ENCODE measurements at regions not wholly inside any gene's neighbourhood (a gene's known extent, or its start where the extent isn't known, plus 50 kb on each side); places are given as distances from the start of the nearest gene placed in this dataset.

DNA sequence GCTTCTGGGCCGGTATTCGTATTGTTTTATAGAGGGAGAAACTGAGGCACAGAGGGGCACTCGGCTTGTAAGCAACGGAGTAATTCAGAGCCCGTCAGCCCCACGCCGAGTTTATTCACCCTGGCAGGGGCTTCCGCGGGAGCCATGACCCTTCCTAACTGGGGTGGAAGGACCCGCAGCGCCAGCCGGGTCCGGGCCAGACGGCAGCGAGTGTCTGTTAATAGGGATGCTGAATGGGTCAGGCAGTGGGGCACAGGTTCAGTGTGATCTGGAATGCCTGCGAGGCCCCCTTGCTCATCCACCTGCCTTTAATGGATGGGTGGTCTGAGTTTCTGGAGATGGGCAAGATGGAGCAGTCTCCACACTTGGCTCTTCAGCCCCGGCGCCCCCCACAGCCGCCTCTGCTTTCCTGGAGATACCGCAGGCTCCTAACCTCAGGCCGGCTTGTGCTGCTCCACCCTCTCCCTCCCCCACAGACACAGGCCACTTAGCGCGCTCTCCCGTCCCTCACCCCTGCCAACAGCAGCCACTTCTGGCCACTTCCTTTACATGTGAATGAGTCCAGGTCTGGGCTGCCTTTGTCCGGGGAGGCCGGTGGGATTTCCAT lies 147.1 kb downstream of the ERCC6L2 start:
- peaks cover 0 to 75% (median 10%) of the 10 kb centered on the region in 3 donors for H3K27me3 ChIP-seq (ENCODE audit: control insufficient read depth in 3 of 3, insufficient read depth in 3 of 3, low read length in 3 of 3)
- no peaks in the 10 kb centered on the region for H3K9me3 ChIP-seq (ENCODE audit: control insufficient read depth in 2 of 2, insufficient read depth in 1 of 2, low read depth in 1 of 2, low read length in 1 of 2)
- H3K27ac ChIP-seq (ENCODE audit: low read depth in 1 of 3, low read length in 2 of 3), result peak overlapping the region; percentile 70 to 91 (median 76)
- H3K4me1 ChIP-seq (ENCODE audit: control insufficient read depth in 3 of 3, insufficient read depth in 2 of 3, low read depth in 1 of 3, low read length in 2 of 3), result peaks cover 0 to 22% (median 0%) of the 10 kb centered on the region in 3 donors
- WGBS, 3 donors, result 10 to 31% (median 23%) methylated on average over 25 to 26 of the region's 26 CpGs
- FAIRE-seq (no peak), DNase-seq (peak; percentile 36)
- H3K4me3 ChIP-seq (ENCODE audit: low read depth in 1 of 3, low read length in 3 of 3), result peak overlapping the region in 1 of 3 donors; percentile 30
- no peaks in the 10 kb centered on the region for H3K36me3 ChIP-seq (ENCODE audit: control insufficient read depth in 3 of 3, insufficient read depth in 2 of 3, low read depth in 1 of 3, low read length in 3 of 3)

DNA sequence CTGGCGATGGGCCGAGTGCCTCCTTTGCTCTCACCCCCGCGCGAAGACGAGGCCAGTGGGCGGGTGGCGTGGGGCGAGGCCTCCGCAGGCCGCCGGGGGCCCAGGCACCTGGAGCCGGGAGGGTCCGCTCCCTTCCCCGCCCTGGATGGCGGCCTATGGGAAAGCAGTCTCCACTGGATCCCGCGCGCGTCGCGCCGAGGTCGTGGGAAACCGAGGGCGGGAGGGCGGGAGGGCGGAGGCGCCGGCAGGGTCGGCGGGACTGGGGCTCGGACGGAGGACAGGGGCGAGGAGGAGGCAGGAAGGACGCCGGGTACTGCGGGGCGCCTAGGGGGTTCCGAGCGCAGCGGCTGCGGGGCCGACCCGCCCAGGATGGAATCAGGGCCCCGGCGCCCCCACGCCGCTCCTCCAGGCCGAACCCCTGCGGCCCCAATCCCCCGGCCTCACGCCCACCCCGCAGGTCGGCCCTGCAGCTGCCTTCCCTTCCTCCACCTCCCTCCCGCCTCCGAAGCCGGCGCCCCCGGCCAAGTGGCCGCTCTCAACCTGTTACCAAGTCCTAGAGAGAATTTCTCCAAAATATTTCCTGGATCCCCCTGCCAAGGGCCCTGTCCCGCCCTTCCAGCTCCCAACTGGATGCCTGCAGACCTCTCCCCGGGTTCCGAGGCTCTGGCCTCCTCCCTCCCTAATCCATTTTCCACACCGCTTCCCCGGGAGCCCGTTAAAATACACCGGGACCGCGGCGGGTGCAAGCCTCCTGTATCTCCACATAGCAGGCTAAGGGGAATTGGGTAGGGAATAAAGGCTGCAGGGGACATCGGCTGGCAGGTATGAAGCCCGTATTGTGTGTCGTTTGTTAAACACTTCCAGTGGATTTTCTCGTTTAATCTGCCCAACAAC lies 146.3 kb downstream of the ERCC6L2 start:
- Histone ChIP-seq H3K9me3 (ENCODE audit: control insufficient read depth in 2 of 2, insufficient read depth in 1 of 2, low read depth in 1 of 2, low read length in 1 of 2) (no peaks in the 10 kb centered on the region), H3K27me3 (ENCODE audit: control insufficient read depth in 3 of 3, insufficient read depth in 3 of 3, low read length in 3 of 3) (peaks cover 0 to 69% (median 10%) of the 10 kb centered on the region in 3 donors), H3K36me3 (ENCODE audit: control insufficient read depth in 3 of 3, insufficient read depth in 2 of 3, low read depth in 1 of 3, low read length in 3 of 3) (peaks cover 0 to 7% (median 0%) of the 10 kb centered on the region in 3 donors), H3K27ac (ENCODE audit: low read depth in 1 of 3, low read length in 2 of 3) (peak overlapping the region; percentile 70 to 91 (median 76)), H3K4me1 (ENCODE audit: control insufficient read depth in 3 of 3, insufficient read depth in 2 of 3, low read depth in 1 of 3, low read length in 2 of 3) (peaks cover 0 to 17% (median 0%) of the 10 kb centered on the region in 3 donors), H3K4me3 (ENCODE audit: low read depth in 1 of 3, low read length in 3 of 3) (peak overlapping the region; percentile 27 to 61 (median 58))
- no peak for FAIRE-seq
- WGBS, 3 donors, result 0 to 1% (median 1%) methylated on average over 47 to 75 of the region's 75 CpGs
- DNase-seq, result peak in 1 of 2 donors; percentile 37

DNA sequence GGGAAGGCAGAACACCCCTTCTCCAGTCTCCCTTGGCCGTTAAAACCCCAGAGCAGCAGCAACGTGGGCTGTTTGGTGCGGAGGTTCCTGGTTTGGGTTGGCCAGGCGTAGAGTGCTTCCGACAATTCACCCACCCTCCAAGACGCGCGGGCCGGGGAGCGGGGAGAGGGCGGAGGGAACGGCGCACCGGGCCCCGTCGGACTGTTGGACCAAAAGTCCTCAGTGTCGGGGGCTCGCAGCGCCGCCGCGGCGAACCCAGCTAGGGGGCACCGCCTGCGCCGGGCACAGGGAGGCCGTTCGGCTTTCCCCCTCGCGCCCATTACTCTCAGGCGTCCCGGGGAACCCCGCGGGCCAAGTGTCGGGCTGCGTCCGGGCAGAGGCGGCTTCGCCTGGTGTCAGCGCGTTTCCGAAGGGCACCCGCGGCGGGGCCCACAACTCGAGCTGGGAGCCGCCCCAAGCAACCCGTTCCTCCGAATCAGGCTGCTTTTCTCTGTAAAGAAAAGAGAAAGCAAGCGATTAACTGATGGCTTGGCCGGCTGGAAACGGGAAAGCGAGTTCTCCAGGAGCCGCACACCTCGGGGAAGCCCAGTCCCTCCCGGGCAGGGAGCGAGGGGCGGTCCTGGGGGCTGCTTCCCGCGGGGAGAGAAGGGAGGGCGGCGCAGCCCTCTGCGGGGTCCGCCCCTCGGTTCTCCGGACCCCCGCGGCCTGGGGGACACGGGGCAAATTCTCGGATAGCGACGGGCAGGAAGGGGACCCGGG lies 145.5 kb downstream of the ERCC6L2 start:
- peak overlapping the region; percentile 27 to 61 (median 58) for H3K4me3 ChIP-seq (ENCODE audit: low read depth in 1 of 3, low read length in 3 of 3)
- peaks cover 0 to 8% (median 0%) of the 10 kb centered on the region in 3 donors for H3K36me3 ChIP-seq (ENCODE audit: control insufficient read depth in 3 of 3, insufficient read depth in 2 of 3, low read depth in 1 of 3, low read length in 3 of 3)
- no peaks in the 10 kb centered on the region for H3K9me3 ChIP-seq (ENCODE audit: control insufficient read depth in 2 of 2, insufficient read depth in 1 of 2, low read depth in 1 of 2, low read length in 1 of 2)
- 0 to 1% (median 1%) methylated on average over 70 to 73 of the region's 73 CpGs for WGBS, 3 donors
- DNase-seq (peak; percentile 26 to 60), FAIRE-seq (no peak)
- peak overlapping the region; percentile 70 to 91 (median 76) for H3K27ac ChIP-seq (ENCODE audit: low read depth in 1 of 3, low read length in 2 of 3)
- peaks cover 0 to 61% (median 10%) of the 10 kb centered on the region in 3 donors for H3K27me3 ChIP-seq (ENCODE audit: control insufficient read depth in 3 of 3, insufficient read depth in 3 of 3, low read length in 3 of 3)
- peaks cover 0 to 17% (median 0%) of the 10 kb centered on the region in 3 donors for H3K4me1 ChIP-seq (ENCODE audit: control insufficient read depth in 3 of 3, insufficient read depth in 2 of 3, low read depth in 1 of 3, low read length in 2 of 3)

DNA sequence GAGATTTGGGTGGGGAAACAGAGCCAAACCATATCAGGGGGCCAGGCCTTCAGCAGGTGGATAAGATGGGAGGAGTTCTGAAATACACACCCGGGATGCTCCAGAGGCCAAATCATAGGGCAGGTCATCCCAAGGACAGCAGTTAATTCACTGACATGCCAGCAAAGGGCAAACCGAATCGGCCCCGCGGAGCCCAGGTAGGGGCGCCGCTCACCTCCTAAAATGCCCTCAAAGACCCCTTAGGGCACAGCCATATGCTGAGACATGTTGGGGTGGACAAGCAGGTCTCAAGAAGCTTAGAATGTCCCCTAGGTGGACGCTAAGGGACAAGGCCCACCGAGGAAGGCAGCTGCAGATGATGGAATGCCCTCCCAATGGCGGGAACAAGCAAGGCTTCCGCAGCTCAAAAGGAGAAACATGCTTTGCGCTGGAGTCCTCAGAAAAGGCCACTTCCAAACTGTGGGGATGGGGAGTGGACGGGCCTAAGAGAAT lies 144.9 kb downstream of the ERCC6L2 start:
- Histone ChIP-seq H3K27me3 (ENCODE audit: control insufficient read depth in 3 of 3, insufficient read depth in 3 of 3, low read length in 3 of 3) (peaks cover 0 to 56% (median 10%) of the 10 kb centered on the region in 3 donors), H3K4me1 (ENCODE audit: control insufficient read depth in 3 of 3, insufficient read depth in 2 of 3, low read depth in 1 of 3, low read length in 2 of 3) (peaks cover 0 to 17% (median 0%) of the 10 kb centered on the region in 3 donors), H3K27ac (ENCODE audit: low read depth in 1 of 3, low read length in 2 of 3) (peak overlapping the region in 2 of 3 donors; percentile 70 to 91), H3K9me3 (ENCODE audit: control insufficient read depth in 2 of 2, insufficient read depth in 1 of 2, low read depth in 1 of 2, low read length in 1 of 2) (no peaks in the 10 kb centered on the region), H3K4me3 (ENCODE audit: low read depth in 1 of 3, low read length in 3 of 3) (peak overlapping the region in 2 of 3 donors; percentile 58 to 61), H3K36me3 (ENCODE audit: control insufficient read depth in 3 of 3, insufficient read depth in 2 of 3, low read depth in 1 of 3, low read length in 3 of 3) (peaks cover 0 to 8% (median 0%) of the 10 kb centered on the region in 3 donors)
- FAIRE-seq (no peak), DNase-seq (no peak)
- 46 to 65% (median 65%) methylated on average over 13 of the region's 13 CpGs for WGBS, 3 donors

Data from small intestine (tissue), 7 donors.